Daoy (cell line): ENCODE measurements at regions not wholly inside any gene's neighbourhood (a gene's known extent, or its start where the extent isn't known, plus 50 kb on each side); places are given as distances from the start of the nearest gene placed in this dataset.
"Not testable (repeated sequence)": the region's sequence is repeated elsewhere in the genome, so short reads cannot be mapped to it uniquely, and the experiment has no call there.

ENCODE experiments used
- DNase-seq: peaks from one replicate; pipeline ENCODE4 v3.0.0-alpha.2; 2015; ENCODE audit warnings: low read depth

DNA sequence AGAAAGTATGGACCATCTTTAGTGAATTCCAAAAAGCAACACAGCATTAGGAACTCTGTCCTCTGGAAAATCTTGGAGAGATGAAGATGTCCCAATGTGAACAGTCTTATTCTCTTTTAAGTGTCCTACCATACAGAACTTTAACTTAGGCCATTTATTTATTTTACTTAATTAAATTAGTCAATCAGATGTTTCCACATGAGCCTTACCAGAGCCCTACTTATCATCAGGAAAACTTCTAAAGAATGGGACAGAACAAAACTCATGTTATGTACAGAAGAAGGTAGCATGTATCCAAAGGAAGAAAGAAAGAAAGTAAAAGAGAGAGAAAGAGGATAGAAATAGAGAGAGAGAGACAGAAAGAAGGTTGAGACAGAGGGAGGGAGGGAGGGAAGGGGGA, 276.4 kb downstream of the ETV1 start:
- no peak for DNase-seq

DNA sequence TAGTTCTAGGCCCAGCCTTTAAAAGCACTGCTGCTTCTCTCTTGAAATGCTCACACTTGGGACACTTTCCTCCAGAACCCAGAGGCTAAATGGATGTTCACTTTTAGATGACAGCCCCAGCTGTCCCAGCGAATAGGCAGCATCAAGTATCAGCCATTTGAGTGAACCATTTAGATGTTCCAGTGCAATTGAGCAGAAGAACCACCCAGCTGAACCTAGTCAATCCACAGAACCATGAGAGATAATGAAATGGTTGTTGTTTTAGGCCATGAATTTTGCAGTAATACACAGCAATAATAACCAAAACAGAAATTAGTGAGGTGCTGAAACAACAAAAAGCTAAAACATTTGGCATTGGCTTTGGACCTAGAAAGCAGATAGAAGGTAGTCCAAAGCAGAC, 273.9 kb downstream of the ETV1 start:
- no peak for DNase-seq

DNA sequence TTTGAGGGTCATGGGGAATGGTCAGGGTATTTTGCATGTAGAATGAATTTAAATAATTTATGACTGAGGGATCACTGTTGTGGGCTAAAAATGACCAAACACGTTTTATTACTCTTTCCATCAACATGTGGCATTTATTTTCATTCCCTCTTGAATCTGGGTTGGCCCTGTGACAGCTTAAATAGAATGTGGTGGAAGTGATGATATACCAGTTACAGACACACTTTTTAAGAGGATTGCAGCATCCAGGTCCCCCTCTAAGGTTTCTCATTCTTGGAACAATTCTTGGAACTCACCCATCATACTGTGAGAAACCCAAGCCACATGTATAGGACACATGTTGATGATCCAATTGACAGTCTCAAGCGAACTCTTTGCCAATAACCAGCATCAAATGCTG, 272.4 kb downstream of the ETV1 start:
- no peak for DNase-seq

DNA sequence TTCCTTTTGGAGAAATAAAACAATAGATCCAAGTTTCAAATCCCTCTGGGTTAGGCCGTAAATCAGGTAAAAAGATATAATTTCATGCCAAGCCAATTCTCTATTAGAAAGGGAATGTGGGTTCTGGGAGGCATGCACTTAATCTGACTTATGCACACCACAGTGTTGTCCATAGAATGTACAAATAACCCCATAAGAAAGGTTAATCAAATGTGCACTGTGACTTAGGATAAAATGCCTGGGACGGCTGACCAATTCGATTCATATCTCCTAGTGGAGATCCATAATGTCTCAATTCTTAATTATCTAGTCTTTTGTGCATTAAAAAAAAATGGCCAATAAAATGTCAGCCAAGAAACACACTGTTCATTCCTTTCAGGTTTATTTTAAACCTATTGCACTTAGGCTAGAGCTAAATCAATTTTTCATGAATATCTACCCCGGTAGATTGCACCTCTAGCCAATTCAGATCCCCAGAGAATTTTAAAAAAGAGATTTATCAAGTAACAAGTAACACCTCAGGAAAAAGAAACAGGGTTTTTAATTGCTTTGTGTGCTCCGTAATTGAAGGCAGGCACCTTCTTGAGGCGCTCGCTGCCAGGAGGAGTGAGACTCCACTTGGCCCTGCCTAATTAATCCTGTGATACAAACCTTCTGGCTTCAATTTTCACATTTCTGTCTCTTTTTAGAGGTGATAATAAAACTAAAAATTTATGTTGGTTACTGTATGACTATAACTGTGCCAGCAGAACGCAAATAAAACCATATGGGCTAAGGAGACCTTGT, 265.1 kb downstream of the ETV1 start:
- DNase-seq: no peak

DNA sequence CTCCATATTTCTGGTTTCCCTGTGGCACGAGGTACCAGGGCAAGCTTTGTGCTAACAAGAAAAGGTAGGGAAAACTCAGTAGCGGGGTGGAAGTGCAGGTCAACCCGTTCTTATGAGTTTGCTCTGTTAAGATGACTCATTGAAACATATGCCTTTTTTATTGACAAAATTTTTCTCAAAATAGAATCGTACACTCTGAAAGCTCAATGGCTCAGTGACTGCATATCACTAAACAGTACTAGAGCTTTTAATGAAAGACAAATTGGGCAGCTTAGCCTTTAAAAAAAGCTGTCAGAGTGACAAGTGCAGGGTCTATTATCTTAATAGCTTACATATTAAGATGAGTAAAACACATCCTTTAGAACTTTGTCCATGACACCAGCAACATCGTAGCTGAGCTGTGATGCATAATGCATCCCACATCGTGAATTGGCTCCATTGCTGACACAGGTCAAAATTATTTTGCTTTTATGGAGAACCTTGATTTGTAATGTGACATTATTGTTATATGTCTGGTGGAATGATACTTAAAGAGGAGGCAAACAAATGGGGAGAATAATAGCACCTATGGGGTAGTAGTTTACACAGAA, 264.4 kb downstream of the ETV1 start:
- DNase-seq: no peak

DNA sequence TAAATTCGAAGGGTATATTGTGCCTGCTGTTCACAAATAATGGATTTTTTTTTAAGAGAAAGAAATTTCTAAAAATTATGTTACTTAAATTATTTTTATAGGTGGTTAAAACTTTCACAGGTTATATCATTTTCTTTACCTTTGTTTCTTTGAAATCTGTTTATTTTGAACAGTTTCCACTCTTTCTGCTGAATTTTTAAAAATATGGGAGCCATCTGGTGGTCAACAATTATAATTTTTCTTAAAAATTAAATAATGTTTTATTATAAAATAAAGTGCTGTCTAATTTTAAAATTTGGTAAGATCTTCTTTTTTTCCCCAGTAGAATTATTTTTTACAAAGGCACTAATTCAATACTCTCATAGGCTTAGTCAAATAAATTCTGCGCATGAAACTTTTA, 263.9 kb downstream of the ETV1 start:
- no peak for DNase-seq

DNA sequence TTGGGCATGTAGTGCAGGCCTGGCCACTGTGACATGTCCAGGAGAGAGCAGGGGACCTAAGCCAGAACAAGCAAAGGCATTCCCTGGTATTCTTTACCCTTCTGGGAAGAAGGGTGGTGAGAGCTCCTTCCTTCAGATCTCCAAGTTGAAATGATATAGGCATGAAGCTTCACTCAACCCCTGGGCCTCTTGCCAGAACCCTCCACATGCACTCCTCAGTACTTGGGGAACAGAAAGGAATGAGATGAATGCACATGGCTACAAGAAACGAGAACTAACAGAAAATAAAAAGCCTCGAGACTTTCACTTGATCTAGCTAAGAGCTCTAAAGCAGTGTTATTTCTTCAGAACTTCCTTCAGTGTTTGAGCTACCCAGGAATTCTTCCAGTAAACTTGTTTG, 262.2 kb downstream of the ETV1 start:
- no peak for DNase-seq

DNA sequence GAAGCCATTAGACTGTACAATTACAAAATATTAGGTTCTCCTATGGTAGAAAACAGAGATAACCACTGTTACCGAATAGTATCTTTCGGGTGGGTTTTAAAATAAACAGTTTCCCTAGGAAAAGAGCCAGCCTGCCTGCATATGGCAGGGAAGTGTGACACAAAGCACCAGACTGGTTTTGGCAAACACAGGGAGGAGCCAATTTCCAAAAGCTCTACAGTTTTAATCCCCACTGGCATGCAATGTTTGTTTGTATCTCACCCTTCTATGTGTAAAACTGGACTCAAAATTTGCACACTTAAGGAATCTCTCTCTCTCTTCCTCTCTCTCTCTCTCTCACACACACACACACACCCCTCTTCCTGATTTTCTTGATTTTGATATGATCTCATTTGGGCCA, 261.7 kb downstream of the ETV1 start:
- no peak for DNase-seq

DNA sequence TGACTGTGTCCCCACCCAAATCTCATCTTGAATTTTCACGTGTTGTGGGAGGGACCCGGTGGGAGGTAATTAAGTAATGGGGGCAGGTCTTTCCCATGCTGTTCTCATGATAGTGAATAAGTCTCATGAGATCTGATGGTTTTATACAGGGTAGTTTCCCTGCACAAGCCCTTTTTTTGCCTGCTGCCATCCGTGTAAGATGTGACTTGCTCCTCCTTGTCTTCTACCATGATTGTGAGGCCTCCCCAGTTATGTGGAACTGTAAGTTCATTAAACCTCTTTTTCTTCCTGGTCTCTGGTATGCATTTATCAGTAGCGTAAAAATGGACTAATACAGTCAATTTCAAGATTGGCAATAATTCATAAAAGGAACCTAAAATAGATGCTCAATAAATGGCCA, 261.0 kb downstream of the ETV1 start:
- not testable (repeated sequence) for DNase-seq

DNA sequence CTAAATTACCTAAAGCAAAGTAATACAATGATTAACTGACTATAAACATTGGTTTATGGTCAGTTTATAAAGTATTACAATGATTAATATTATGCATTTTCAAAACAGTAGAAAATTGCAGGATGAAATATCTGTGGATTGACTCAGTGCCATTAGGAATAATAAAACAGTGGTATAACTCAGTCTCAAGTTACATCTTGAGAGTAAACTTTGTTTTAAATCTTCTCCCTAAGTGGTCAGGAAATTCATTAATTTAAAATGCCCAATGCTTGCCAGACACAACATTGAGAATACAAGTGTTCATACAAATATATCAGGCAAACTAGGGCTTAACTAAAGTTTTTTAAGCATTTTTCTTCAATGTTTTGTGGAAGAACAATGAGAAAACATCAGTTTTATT, 257.8 kb downstream of the ETV1 start:
- DNase-seq: no peak

DNA sequence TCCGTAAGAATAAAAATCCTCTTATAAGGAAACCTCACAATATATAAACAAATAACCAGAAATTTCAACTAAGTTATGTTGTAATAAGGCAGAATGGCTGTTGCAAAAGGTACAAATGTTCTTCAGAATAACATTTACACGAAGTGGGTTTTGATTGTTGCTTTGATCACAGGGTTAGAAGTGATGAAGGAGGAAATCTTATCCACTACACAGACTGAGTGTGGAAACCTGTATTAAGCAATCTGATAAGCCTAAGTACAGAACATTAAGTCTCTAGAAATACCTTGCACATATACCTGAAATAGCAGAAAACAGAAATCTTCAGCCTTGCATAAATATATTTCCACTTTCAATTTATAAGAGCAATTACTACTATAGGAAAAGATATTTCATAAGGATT, 251.9 kb downstream of the ETV1 start:
- no peak for DNase-seq

DNA sequence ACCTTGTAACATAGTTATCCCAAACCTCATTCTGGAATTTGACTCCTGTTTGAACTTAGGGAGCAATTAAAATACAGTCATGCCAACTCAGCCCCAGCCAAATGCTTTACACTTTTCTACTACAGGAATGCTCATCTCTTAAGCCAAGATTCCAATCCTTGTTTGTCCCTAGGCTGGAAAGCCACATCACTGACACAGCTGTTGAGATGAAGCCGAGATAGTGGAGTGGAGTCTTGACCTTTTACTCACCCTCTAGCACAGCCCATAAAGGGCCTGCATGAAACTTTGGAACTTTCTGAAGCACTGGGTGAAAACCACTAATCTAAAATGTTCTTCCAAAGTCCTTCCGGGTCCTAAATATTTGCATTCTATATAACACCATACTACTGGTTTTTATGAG, 247.3 kb downstream of the ETV1 start:
- peak; percentile 67 for DNase-seq

DNA sequence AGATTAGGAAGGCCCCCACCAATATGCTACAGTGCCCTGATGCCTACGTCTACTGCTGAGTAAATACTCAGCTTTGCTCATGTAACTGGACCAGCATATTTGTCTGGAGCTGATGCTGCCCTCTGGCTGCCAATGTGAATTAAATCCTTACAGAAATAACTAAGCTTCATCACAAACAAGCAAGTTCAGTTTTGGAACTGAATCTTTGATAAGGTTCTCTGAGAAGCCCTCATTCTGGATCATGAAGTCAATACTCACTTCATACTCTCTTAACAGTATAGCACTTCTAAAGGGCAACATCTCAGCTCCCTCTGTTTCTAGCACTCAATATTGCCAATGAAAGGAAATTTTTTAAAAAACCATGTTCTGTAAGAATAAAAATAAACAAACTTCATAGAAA, 246.7 kb downstream of the ETV1 start:
- DNase-seq: peak; percentile 51

DNA sequence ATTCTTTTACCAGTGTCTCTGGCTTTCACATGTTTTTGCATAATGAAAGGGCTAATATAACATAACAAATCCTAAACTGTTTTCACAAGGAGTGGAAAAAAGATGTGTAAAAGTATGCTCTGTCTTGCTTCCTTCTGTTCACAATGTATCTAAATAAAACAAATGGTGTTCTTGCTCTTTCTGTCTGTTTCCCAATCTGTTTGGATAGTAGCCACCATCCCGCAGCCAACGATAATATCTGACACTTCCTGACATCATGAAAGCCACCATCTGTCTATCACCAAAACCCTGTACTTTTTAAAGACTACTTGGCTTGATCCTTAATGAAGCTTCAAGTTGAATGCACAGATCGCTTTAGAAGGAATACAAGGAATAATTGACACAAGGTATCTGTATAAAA, 246.2 kb downstream of the ETV1 start:
- no peak for DNase-seq

DNA sequence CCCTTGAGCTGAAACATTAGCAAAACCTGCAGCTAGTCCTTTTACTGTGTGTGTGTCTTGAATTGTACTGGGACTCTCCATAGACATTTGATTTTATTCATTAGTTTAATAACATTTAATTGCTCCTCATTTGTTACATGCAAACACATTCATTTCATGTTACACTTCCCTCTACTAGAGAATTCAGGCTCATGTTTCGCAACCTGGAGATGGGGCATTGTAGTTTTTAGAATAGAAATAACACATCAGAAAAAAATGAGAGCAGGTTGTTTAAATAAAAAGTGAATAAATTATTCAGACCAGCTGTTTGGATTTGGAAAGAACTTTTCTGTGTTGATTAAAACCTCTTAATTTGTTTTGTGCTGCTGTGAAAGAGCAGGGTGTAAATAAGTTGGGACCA, 243.9 kb downstream of the ETV1 start:
- no peak for DNase-seq

DNA sequence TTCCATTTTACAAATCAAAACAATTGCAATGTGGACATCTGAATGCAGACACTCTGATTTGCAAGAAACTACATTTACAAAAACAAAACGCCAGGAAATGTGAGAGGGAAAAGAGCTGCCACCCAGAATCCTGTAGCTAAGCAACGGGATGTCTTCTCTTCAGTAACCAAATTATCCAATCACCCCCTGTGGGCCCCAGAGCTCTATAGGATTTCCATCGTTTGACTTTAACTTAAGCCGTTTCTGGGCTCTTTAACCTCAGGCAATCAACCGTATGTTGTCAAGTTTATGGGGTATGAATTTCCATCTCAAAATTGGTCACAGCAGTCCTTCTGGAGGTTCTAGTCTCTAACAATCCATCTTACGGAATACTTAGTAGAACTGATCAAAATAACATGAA, 240.5 kb downstream of the ETV1 start:
- no peak for DNase-seq

DNA sequence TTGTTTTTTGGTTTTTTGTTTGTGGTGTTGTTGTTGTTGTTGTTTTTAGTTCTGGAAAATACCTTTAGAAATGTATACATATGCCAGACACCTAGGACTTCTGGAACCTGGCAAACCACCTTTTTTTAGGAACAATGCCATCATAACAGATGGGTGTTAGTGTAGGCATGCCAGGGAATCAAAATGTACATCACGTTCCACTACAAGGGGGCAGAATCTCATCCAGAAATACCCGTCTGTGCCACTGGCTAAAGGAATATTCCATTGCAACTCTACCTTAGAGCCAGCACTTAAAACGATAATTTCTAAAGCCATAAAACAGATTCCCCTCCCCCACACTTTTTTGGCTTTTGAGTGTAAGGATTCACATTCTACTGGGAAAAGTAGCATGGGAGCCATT, 239.8 kb downstream of the ETV1 start:
- no peak for DNase-seq

DNA sequence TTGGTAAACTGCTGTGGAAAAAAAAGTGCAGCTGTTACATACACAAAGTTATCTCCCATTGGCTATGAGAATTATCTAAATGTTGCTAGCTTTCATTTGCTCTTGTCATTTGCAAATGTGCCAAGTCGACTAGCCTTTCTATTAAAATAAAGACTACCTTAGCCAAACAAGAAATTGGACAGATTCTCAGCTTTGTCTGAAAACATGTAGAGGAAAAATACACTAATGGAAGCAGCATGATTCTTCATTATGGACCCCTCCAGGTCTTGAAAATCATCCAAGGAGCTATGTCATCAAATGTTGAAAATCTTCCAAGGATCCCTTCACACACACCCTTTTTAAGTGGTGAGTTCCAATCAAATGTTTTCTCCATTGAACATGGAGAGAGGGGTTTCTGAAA, 237.7 kb downstream of the ETV1 start:
- DNase-seq: no peak

DNA sequence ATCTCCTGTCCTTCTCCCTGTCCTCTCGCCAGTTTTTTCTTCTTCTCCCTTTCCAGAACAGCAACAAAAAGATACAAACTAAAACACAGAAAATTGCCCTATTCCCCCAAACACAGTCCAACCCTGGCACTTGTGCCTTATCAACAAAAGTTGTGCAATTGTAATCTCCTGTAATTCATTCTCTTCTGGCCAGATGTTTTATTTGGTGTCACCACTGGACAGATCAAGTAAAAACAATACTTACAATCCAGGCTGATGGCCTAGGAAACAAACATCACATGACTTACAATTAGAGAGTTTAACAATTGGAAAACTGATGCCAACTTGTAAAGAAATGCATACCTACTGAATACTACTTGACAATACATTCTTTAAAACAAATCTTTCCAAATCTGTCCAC, 231.6 kb downstream of the ETV1 start:
- no peak for DNase-seq

DNA sequence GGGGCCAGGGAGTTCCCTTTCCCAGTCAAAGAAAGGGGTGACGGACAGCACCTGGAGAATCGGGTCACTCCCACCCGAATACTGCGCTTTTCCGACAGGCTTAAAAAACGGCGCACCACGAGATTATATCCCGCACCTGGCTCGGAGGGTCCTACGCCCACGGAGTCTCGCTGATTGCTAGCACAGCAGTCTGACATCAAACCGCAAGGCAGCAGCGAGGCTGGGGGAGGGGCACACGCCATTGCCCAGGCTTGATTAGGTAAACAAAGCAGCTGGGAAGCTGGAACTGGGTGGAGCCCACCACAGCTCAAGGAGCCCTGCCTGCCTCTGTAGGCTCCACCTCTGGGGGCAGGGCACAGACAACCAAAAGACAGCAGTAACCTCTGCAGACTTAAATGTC, 223.6 kb downstream of the ETV1 start:
- not testable (repeated sequence) for DNase-seq

DNA sequence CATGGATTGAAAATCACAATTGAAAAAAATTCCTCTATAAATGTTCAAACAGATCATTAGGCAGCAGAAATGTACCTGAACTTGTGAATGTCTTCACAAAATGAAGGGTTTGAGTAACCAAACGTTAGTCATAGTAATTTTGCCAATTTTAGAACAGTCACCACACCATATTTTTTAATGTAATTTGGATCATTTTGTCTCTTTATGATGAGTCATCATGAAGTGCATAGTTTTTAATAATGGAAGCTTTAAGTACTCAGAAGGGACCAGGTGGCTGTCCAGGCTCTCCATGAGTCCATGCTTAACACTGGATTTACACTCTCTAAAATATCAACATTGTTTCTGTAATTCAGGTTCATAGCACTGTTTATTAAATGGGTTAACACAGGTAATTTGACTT, 219.2 kb downstream of the ETV1 start:
- DNase-seq: no peak

DNA sequence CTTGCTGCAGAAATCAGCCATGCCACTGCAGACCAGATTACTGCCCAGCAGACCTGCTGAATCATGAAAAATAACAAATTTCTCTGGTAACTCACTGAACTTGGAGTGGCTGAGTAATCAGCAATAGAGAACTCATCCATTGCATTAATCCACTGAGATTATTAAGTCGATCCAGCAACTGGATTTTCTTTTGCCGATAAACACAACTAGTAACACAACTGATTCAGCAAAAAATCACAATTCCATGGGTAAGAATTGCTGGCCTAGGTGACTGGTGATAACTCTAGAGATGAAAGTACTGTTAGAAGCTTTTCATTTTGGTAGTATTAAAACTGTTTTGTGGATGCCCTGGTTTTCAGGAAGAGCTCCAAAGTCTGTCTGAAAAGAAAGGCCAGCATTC, 214.5 kb downstream of the ETV1 start:
- no peak for DNase-seq

DNA sequence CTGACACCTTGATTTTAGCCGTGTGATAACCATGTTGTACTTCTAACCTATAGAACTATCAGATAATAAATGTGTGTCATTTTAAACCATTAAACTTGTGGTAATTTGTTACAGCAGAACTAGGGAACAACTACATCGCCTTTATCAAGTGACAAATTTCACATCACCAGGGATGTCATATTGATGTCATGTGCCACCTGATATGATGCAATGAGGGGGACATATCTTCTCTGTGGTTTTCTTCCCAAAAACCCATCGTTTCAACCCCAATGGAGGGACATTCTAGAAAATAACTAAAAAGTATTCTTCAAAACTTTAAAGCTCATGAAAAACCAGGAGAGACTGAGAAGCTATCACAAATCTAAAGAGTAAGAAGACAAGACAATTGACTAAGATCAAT, 212.2 kb downstream of the ETV1 start:
- DNase-seq: no peak

DNA sequence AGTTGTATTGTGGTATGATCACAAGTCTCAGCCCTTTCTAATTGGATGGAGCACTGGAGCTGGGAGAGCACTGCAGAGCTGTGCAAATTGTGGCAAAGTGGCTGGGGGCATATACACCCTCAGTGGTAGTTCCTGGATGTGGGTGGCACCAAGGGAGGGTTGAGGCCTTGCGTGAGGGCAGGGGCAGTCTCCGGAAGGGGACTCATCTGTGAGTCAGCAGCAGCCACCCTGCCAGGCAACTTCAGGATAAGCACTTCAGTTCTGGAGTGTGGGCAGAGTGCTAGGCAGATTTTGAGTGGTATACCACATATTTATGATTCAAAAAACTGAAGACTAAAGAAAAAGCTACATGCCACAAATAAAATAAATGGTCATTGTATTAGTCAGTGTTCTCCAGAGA, 210.5 kb downstream of the ETV1 start:
- peak; percentile 93 for DNase-seq
